H9 (cell line): ENCODE measurements at regions not wholly inside any gene's neighbourhood (a gene's known extent, or its start where the extent isn't known, plus 50 kb on each side); places are given as distances from the start of the nearest gene placed in this dataset.

Experiments
- DNase-seq: peaks from one replicate; pipeline ENCODE4 v3.0.0-alpha.2; 2017
- H2AFZ ChIP-seq: one replicate; pipeline ENCODE4 v1.6.1; 2013; ENCODE audit warnings: mild to moderate bottlenecking, low read length, control low read depth, moderate library complexity
- H2AK5ac ChIP-seq: 2 replicates; pipeline ENCODE4 v1.6.1; 2013; ENCODE audit warnings: low read length, control low read depth, mixed read lengths; ENCODE audit not compliant: insufficient read length
- H2BK120ac ChIP-seq: one replicate; pipeline ENCODE4 v1.6.1; 2013; ENCODE audit warnings: low read depth, mild to moderate bottlenecking, low read length, control low read depth, inconsistent platforms; ENCODE audit not compliant: poor library complexity, severe bottlenecking
- H2BK12ac ChIP-seq: 2 replicates; pipeline ENCODE4 v1.6.1; 2013; ENCODE audit warnings: low read length, control low read depth, mixed read lengths, low read depth; ENCODE audit not compliant: insufficient read length
- H2BK15ac ChIP-seq: 2 replicates; pipeline ENCODE4 v1.6.1; 2013; ENCODE audit warnings: low read depth, low read length, control low read depth
- H2BK20ac ChIP-seq: one replicate; pipeline ENCODE4 v1.6.1; 2013; ENCODE audit warnings: low read depth, mild to moderate bottlenecking, low read length, control low read depth, inconsistent platforms; ENCODE audit not compliant: poor library complexity, severe bottlenecking
- H2BK5ac ChIP-seq: 2 replicates; pipeline ENCODE4 v1.6.1; 2013; ENCODE audit warnings: low read length, control low read depth, mixed read lengths; ENCODE audit not compliant: insufficient read length
- H3K14ac ChIP-seq: 2 replicates; pipeline ENCODE4 v1.6.1; 2013; ENCODE audit warnings: low read length, control low read depth; ENCODE audit not compliant: insufficient read depth
- H3K18ac ChIP-seq: 2 replicates; pipeline ENCODE4 v1.6.1; 2013; ENCODE audit warnings: low read depth, mild to moderate bottlenecking, mixed read lengths, low read length, control low read depth; ENCODE audit not compliant: insufficient read length
- H3K23ac ChIP-seq: 2 replicates; pipeline ENCODE4 v1.6.1; 2013; ENCODE audit warnings: low read length, control low read depth, mixed read lengths, low read depth; ENCODE audit not compliant: insufficient read length
- H3K23me2 ChIP-seq: 2 replicates; pipeline ENCODE4 v1.6.1; 2013; ENCODE audit warnings: low read depth, mild to moderate bottlenecking, mixed read lengths, low read length, control low read depth; ENCODE audit not compliant: insufficient read length, poor library complexity, severe bottlenecking
- H3K27ac ChIP-seq: 2 replicates; pipeline ENCODE4 v1.5.1; 2013; ENCODE audit warnings: low read length, control low read depth, mixed read lengths, low read depth; ENCODE audit not compliant: insufficient read length
- H3K27me3 ChIP-seq: 2 replicates; pipeline ENCODE4 v1.6.1; 2013; ENCODE audit warnings: low read length, control low read depth, inconsistent platforms; ENCODE audit not compliant: insufficient read depth
- H3K4ac ChIP-seq: 2 replicates; pipeline ENCODE4 v1.6.1; 2013; ENCODE audit warnings: low read depth, mild to moderate bottlenecking, control low read depth, inconsistent platforms, low read length, moderate library complexity
- H3K4me1 ChIP-seq: 2 replicates; pipeline ENCODE4 v1.6.1; 2013; ENCODE audit warnings: low read length, control low read depth, inconsistent platforms; ENCODE audit not compliant: insufficient read depth
- H3K4me2 ChIP-seq: 2 replicates; pipeline ENCODE4 v1.6.1; 2013; ENCODE audit warnings: low read length, control low read depth, mixed read lengths; ENCODE audit not compliant: insufficient read length, insufficient read depth
- H3K56ac ChIP-seq: 2 replicates; pipeline ENCODE4 v1.6.1; 2013; ENCODE audit warnings: low read depth, mild to moderate bottlenecking, mixed read lengths, low read length, control low read depth; ENCODE audit not compliant: insufficient read length
- H3K79me1 ChIP-seq: 2 replicates; pipeline ENCODE4 v1.6.1; 2013; ENCODE audit warnings: low read depth, mild to moderate bottlenecking, moderate library complexity, low read length, control low read depth, inconsistent platforms; ENCODE audit not compliant: insufficient read depth, poor library complexity, severe bottlenecking
- H3K79me2 ChIP-seq: 2 replicates; pipeline ENCODE4 v1.6.1; 2013; ENCODE audit warnings: low read length, control low read depth, inconsistent platforms; ENCODE audit not compliant: insufficient read depth
- H3K9ac ChIP-seq: 2 replicates; pipeline ENCODE4 v1.6.1; 2013; ENCODE audit warnings: low read length, control low read depth, mixed read lengths; ENCODE audit not compliant: insufficient read length; ENCODE audit errors: extremely low read depth
- H3K9me3 ChIP-seq: one replicate; pipeline ENCODE4 v1.6.1; 2013; ENCODE audit warnings: low read depth, low read length, inconsistent platforms; ENCODE audit not compliant: control insufficient read depth
- H3T11ph ChIP-seq: one replicate; pipeline ENCODE4 v1.6.1; 2013; ENCODE audit warnings: mild to moderate bottlenecking, low read length, control low read depth, inconsistent platforms
- H4K20me1 ChIP-seq: one replicate; pipeline ENCODE4 v1.6.1; 2013; ENCODE audit not compliant: control insufficient read depth, insufficient read length, insufficient read depth
- H4K5ac ChIP-seq: 2 replicates; pipeline ENCODE4 v1.6.1; 2013; ENCODE audit warnings: low read depth, mild to moderate bottlenecking, mixed read lengths, low read length, control low read depth; ENCODE audit not compliant: insufficient read length
- H4K8ac ChIP-seq: replicated peaks from 2 replicates; pipeline ENCODE4 v1.6.1; 2013; ENCODE audit warnings: low read length, control low read depth, mixed read lengths, low read depth; ENCODE audit not compliant: insufficient read length
- H4K91ac ChIP-seq: 2 replicates; pipeline ENCODE4 v1.6.1; 2013; ENCODE audit warnings: low read depth, mild to moderate bottlenecking, moderate library complexity, mixed read lengths, low read length, control low read depth; ENCODE audit not compliant: insufficient read length
- H3K27ac Mint-ChIP-seq, 3 experiments: 2 replicates in 2 of 3; 3 replicates in 1 of 3; pipeline ENCODE4 v1.8.0; 2020 to 2021; ENCODE audit warnings: mixed read lengths in 3 of 3, mild to moderate bottlenecking in 1 of 3, moderate library complexity in 1 of 3
- H3K27me3 Mint-ChIP-seq: 2 replicates; pipeline ENCODE4 v1.8.0; 2021; ENCODE audit warnings: low read depth, mild to moderate bottlenecking, moderate library complexity, mixed read lengths
- H3K36me3 Mint-ChIP-seq, 3 experiments: 2 replicates in 2 of 3; 3 replicates in 1 of 3; pipeline ENCODE4 v1.8.0; 2020 to 2021; ENCODE audit warnings: low read depth in 3 of 3, mixed read lengths in 3 of 3; ENCODE audit not compliant: insufficient read depth in 1 of 3
- H3K4me1 Mint-ChIP-seq, 2 experiments: 2 replicates each; pipeline ENCODE4 v1.8.0; 2020; ENCODE audit warnings: mixed read lengths in 2 of 2
- H3K4me3 Mint-ChIP-seq, 2 experiments: 2 replicates in 1 of 2; 3 replicates in 1 of 2; pipeline ENCODE4 v1.8.0; 2020 to 2021; ENCODE audit warnings: mild to moderate bottlenecking in 2 of 2, mixed read lengths in 2 of 2, moderate library complexity in 1 of 2
- H3K9me3 Mint-ChIP-seq, 2 experiments: 2 replicates in 1 of 2; 3 replicates in 1 of 2; pipeline ENCODE4 v1.8.0; 2020; ENCODE audit warnings: mild to moderate bottlenecking in 2 of 2, mixed read lengths in 2 of 2, moderate library complexity in 1 of 2
- WGBS: extraction: QIAGEN DNeasy Blood & Tissue Kit; methylation state at CpG from one replicate; pipeline ENCODE4 v1.1.7; 2013; ENCODE audit warnings: missing lambda C conversion rate, low lambda C conversion rate, mixed read lengths; ENCODE audit not compliant: insufficient read length; ENCODE audit errors: extremely low coverage; 5-methylcytosine and 5-hydroxymethylcytosine counted together
- TF ChIP-seq, protein P1 (sequence below): fragments of 200-600 bp; sonication (generic); conservative IDR thresholded peaks from 3 replicates; pipeline ENCODE4 v1.8.0; 2021; ENCODE audit warnings: antibody characterized with exemption, mild to moderate bottlenecking

GRCh38 chr4:22167201-22167600 lies 218.6 kb upstream of the KCNIP4 start:
- no peaks in the 10 kb centered on the region for H3K79me1 ChIP-seq
- no peak overlapping the region for H4K8ac ChIP-seq
- no peaks in the 10 kb centered on the region for H3K27me3 ChIP-seq
- no peak overlapping the region for H4K5ac ChIP-seq
- WGBS = no CpG with 5 or more reads among the region's 4 CpGs
- no peak overlapping the region for H3K9ac ChIP-seq
- no peaks in the 10 kb centered on the region for H3K9me3 ChIP-seq
- no peak overlapping the region for H2BK20ac ChIP-seq
- H3K4me1 ChIP-seq = no peaks in the 10 kb centered on the region
- no peak overlapping the region for H3K27ac ChIP-seq
- no peak overlapping the region for H3K27ac Mint-ChIP-seq
- no peak overlapping the region for H2BK120ac ChIP-seq
- H3K79me2 ChIP-seq = no peaks in the 10 kb centered on the region
- H3T11ph ChIP-seq = no peak overlapping the region
- H3K4me1 Mint-ChIP-seq = peaks cover 0 to 3% of the 10 kb centered on the region in 2 experiments; a peak in 1 of 4 replicates
- H4K91ac ChIP-seq = no peak overlapping the region
- no peak for DNase-seq
- no peak overlapping the region for H2BK12ac ChIP-seq
- peaks cover 9 to 10% of the 10 kb centered on the region in 2 experiments; a peak in 2 of 5 replicates for H3K9me3 Mint-ChIP-seq
- no peak overlapping the region for H2BK15ac ChIP-seq
- H3K36me3 Mint-ChIP-seq = 0 out of 7 replicates have a peak, but pooled peaks cover 0 to 4% (median 0%) of the 10 kb centered on the region in 3 experiments
- H3K4me3 Mint-ChIP-seq = no peak overlapping the region
- no peaks in the 10 kb centered on the region for H4K20me1 ChIP-seq
- H3K23me2 ChIP-seq = no peaks in the 10 kb centered on the region
- H2AFZ ChIP-seq = no peak overlapping the region
- H2AK5ac ChIP-seq = no peak overlapping the region
- no peak overlapping the region for H3K56ac ChIP-seq
- H3K4me2 ChIP-seq = no peak overlapping the region
- no peak overlapping the region for H3K18ac ChIP-seq
- peaks cover 1% of the 10 kb centered on the region; the same call in 1 of the 2 replicates for H3K27me3 Mint-ChIP-seq
- TF ChIP-seq, protein P1, sequence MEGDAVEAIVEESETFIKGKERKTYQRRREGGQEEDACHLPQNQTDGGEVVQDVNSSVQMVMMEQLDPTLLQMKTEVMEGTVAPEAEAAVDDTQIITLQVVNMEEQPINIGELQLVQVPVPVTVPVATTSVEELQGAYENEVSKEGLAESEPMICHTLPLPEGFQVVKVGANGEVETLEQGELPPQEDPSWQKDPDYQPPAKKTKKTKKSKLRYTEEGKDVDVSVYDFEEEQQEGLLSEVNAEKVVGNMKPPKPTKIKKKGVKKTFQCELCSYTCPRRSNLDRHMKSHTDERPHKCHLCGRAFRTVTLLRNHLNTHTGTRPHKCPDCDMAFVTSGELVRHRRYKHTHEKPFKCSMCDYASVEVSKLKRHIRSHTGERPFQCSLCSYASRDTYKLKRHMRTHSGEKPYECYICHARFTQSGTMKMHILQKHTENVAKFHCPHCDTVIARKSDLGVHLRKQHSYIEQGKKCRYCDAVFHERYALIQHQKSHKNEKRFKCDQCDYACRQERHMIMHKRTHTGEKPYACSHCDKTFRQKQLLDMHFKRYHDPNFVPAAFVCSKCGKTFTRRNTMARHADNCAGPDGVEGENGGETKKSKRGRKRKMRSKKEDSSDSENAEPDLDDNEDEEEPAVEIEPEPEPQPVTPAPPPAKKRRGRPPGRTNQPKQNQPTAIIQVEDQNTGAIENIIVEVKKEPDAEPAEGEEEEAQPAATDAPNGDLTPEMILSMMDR = no peak
- no peak overlapping the region for H2BK5ac ChIP-seq
- no peak overlapping the region for H3K23ac ChIP-seq
- H3K4ac ChIP-seq = no peak overlapping the region
- no peak overlapping the region for H3K14ac ChIP-seq
